DMS79 (cell line): ENCODE measurements at regions not wholly inside any gene's neighbourhood (a gene's known extent, or its start where the extent isn't known, plus 50 kb on each side); places are given as distances from the start of the nearest gene placed in this dataset.
A peak's percentile ranks its signal among the peaks of the same experiment; 100 is the strongest.

Experiments
- DNase-seq: peaks from one replicate; lab custom pipeline; 2025; lab: John Stamatoyannopoulos, UW

DNA sequence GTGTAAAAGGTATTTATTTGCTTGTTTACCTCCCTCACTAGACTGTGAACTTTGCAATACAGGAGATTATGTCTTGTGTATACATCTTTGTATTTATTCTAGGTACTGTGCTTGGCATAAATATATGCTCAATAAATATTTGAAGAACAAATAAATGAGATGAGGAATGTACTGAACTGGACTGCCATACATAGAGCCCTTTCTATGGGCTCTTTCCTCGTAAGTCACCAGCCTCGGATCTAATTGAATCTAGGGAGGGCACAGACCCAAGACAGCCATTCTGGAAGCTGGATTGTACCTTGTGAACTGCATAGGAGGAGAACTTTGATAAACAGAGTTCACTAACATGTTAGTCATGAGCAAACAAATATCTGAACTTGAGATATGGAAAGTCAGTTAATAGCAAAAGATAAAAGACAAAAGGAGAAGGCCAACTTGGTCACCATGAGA, 503.9 kb downstream of the INSC start:
- DNase-seq, result no peak

DNA sequence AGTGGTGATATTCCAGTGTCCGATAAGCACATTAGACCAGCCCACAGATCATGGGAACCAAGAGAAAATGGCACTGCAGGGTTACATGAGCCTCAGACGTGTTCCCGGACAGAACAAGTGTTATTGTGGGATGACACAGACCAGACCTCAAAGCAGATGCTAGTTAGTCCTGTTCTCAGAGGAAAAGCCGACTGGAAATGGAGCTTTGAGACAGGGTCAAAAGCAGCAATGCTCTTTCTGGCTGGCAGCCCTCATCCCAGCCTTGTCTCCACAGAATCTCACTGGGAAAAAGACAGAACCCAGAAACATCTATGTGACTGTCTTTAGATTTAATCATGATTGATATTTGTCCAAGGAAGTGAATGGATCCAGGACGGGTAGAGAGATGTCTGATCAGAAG, 506.8 kb downstream of the INSC start:
- no peak for DNase-seq

GRCh38 chr11:15622231-15622890, 507.6 kb downstream of the INSC start:
- no peak for DNase-seq

DNA sequence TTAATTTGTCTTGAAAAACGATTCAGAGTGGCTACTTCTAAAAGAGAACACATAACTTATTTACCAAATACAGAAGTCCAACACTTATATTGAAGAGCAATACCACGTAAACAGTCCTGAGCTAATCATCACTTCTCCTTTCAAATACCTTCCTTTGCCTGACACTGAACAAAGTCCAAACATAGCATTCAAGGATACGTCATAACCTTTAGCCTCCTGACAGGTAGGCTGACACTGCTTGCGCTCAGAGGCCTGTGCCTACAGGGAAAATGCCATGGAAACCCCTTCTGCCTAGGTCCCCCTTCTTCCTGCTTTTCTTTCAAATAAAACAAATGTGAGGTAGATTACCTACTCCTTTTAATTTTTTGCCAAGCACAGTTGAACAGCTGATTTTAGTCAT, 510.0 kb downstream of the INSC start:
- DNase-seq, result no peak

DNA sequence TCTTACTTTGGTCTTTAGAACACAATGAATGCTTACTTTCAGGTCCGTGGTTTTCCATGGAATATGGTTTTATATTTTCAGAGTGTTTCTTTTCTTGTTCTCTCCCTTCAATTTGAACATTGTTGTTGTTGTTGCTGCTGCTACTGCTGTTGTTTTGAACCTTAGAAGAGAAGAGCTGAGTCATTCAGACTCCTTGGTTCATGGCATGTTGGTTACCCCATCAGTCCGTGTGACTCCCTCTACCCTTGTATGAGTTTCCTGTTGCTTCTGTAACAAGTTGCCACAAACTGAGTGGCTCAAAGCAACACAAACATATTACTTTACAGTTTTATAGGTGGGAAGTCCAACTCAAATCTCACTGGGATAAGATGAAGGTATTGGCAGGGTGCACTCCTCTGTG, 511.0 kb downstream of the INSC start:
- DNase-seq, result no peak

- DNase-seq, result no peak
These were observed 512.8 kb downstream of the INSC start for GRCh38 chr11:15627560-15627959.

GRCh38 chr11:15629690-15630321, 515.1 kb downstream of the INSC start:
- no peak for DNase-seq

DNA sequence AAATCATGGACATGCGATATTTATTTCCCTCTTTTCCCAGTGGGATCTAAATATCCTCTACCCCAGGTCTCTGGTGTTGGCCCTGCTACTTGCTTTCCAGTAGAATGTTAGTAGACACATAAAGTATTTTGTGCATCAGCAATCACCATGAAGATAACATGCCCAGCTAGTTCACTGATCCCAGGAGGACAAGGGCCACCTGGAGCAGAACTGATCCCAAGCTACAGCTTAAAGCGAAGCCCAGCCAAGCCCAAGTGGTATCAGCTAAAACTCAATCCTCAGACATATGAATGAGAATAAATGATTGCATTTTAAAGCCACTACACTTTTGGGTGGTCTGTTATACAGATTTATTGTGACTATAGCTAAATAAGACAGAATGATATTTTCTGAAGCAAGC, 516.2 kb downstream of the INSC start:
- DNase-seq, result no peak

- DNase-seq, result no peak
These were observed 520.8 kb downstream of the INSC start for GRCh38 chr11:15635521-15635920.

GRCh38 chr11:15636521-15637089, 521.9 kb downstream of the INSC start:
- no peak for DNase-seq

- no peak for DNase-seq
These were observed 523.7 kb downstream of the INSC start for GRCh38 chr11:15638386-15638787.

- no peak for DNase-seq
These were observed 525.6 kb downstream of the INSC start for GRCh38 chr11:15640318-15640717.

GRCh38 chr11:15641271-15642045, 526.7 kb downstream of the INSC start:
- no peak for DNase-seq

DNA sequence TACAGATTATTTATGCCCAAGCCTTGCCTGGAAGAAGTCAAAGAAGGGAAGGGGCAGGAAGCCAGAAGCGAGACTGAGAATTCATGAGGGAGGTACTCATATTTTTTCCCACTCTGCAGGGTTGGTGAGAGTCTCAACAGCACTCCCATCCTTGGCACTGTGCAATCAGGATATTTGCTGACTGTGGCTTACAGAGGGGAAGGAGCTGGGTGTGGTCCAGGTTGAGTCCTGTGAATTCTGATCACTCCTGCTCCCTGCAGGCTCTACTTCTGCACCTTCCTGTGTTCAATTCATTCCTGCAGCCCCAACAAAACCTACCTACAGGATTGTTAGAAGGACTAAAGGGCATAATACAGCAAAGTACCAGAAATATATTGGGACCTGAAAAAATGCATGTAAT, 530.5 kb downstream of the INSC start:
- no peak for DNase-seq

DNA sequence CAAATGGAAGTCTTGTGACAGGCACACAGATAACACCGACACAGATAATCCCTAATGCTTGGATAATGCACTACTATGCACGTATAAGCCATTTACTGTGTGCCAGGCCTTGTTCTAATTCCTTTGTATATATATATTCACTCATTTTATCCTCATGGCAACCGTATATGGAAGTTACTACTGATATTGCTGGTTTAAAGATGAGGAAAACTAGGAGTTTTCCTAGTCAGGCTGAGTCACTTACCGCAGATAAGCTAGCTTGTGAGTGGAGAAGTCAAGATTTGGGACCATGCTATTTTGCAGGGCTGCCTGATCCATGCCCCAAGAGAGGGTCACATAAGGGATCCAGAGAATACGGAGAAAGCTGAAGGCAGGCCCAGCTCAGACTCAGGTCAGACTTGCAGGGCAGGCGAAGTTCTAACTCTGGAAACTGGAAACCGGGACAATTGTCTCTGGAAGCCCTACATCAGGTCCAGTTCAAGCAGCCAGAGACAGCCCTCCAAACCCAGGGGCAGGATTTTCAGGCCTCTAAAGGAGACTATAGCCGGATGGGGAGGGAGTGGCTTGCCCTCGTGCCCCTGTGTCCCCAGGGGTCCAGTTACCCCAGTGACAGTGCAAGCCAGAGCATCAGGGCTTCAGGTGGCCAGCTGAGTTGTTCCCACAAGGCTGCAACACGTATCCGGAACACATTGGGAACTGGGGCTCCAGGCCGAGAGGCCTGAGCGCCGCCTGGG, 534.8 kb downstream of the INSC start:
- no peak for DNase-seq

DNA sequence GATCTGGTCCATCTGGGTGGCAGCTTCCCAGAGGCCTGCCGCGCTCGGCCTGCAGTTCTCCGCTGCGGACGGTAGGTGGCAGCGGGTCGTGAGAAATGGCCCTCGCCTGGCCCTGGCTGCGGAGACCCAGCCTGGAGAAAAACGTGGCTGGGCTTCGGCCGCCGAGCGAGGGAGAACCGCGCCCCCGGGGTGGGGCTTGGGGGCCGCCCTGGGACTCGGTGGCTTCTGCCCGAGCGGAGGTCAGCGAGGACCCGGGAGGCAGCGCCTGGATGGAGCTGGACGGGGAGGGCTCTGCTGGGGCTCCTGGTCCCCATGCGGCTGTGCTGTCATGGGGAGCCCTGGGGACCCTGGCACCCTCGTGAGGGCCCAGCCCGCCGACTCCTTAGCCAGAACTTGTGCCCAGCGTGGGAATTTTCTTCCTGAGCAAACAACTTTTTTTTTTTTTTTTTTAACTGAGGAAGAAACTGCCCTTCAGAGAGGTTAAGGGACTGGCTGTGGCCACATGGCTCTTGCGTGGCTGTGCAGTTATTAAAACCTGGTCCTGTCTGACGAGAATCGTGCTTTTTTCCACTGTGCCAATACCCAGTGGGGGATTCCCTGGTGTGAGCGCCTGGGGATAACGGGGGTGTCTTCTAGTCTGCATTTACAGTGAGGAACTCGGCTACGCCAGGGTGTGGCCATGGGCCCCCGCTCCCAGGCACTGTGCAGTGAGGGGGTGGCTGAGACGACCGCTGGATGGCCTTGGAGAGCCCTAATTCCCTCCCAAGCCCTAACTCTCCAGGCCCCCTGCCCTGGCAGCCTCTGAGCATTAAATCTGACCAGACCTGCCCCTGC, 535.6 kb downstream of the INSC start:
- peak; percentile 61 for DNase-seq

GRCh38 chr11:15651033-15651432, 536.3 kb downstream of the INSC start:
- no peak for DNase-seq

GRCh38 chr11:15651816-15652215, 537.1 kb downstream of the INSC start:
- DNase-seq, result no peak

DNA sequence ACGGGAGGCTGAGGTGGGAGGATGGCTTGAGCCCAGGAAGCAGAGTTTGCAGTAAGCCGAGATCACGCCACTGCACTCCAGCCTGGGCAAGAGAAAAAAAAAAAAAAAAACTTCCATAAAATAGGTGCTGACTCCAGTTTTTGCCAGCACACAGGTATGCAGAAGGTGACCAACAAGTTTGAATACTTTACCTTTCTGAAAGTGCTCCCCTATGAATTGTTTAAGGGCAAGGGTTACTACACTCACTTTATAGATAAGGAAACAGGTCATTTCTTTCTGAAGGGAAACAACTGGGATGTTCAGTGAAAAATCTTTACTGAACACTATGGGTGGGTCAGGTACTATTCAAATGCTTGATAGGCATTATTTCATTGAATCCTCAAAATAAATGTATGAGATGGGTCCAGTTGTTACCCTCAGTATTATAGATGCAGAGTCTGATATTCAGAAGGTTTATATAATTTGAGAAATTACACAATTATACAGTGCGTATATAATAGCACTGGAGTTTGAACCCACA, 538.5 kb downstream of the INSC start:
- DNase-seq, result no peak

DNA sequence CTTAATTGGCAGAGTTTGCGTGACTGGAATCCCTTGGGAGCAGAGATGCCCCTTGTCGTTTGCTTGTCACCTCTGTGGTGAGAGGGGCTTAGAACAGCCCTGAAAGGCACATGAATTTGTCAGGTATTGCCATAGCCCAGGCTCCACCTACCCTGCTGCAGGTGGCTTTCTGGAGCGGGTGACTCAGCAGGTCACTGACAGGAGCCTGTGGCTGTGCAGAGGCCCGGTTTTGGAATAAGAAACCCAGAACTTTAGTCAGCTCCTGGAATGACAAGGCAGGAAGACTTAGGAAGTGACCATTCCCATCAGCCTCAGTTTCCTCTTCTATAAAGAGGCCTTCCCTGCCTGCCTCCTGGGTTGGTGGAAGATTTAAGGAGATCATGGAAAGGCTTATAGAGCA, 539.7 kb downstream of the INSC start:
- DNase-seq, result no peak

DNA sequence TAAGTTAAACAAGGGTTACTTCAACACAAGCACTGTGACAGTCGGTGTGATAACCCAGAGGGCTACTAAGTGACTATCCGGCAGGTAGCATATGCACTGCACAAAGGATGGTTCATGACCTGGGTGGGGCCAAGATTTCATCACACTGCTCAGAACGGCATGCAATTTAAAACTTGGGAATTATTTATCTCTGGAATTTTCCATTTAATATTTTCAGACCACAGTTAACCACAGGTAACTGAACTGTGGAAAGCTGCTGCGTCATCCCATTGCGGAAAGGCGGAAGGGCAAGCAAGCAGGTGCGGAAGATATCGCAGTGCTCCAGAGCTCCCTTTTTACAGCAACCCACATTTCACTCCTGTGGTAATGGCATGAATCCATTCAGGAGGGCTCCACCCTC, 540.8 kb downstream of the INSC start:
- DNase-seq, result no peak
